GM18526 (cell line): ENCODE measurements at regions not wholly inside any gene's neighbourhood (a gene's known extent, or its start where the extent isn't known, plus 50 kb on each side); places are given as distances from the start of the nearest gene placed in this dataset.

ENCODE experiments used
- POLR2A ChIP-seq: IDR thresholded peaks from 3 replicates; pipeline ENCODE4 v1.6.1; 2011; ENCODE audit not compliant: insufficient read length; ENCODE audit errors: extremely low read depth

GRCh38 chr7:131007439-131008330 lies 273.7 kb upstream of the KLF14 start:
- peak; percentile 32 for TF ChIP-seq POLR2A

GRCh38 chr7:131008840-131009711 lies 275.1 kb upstream of the KLF14 start:
- TF ChIP-seq POLR2A, result no peak

- TF ChIP-seq POLR2A, result no peak
These were observed 276.2 kb upstream of the KLF14 start for GRCh38 chr7:131010029-131010716.

- TF ChIP-seq POLR2A, result no peak
These were observed 276.9 kb upstream of the KLF14 start for GRCh38 chr7:131010717-131011431.

GRCh38 chr7:131011432-131011742 lies 277.4 kb upstream of the KLF14 start:
- no peak for TF ChIP-seq POLR2A

- TF ChIP-seq POLR2A, result no peak
These were observed 278.0 kb upstream of the KLF14 start for GRCh38 chr7:131011976-131012375.

- TF ChIP-seq POLR2A, result no peak
These were observed 278.5 kb upstream of the KLF14 start for GRCh38 chr7:131012477-131013031.

GRCh38 chr7:131013716-131014115 lies 279.7 kb upstream of the KLF14 start:
- no peak for TF ChIP-seq POLR2A

- no peak for TF ChIP-seq POLR2A
These were observed 281.1 kb upstream of the KLF14 start for GRCh38 chr7:131014906-131015656.

DNA sequence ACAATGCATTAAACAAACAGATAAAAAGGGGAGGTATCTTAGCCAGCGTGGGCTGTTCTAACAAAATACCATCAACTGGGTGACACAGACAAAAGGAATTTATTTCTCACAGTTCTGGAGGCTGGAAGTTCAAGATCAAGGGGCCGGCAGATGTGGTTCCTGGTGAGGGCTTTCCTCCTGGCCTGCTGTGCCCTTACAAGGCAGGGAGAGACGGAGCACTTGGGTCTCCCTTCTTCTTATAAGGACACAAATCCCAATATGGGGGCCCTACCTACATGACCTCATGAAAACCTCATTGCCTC lies 281.6 kb upstream of the KLF14 start:
- no peak for TF ChIP-seq POLR2A

DNA sequence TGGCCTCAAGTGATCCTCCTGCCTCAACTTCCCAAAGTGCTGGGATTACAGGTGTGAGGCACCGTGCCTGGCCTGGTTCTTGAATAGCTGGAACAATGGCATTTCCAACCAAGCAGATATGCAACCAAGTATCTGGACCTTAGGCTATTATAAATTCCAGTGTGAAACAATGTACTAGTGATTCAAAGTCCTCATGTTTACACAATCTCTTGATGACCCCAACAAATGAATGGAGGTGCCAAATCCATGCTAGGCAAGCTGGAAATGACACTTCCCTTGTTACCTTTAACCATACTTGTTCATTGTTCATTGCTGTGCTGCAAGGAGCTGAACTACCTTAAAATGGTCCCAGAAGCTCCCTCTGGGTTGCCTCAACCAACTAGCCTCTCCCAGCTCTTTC lies 282.2 kb upstream of the KLF14 start:
- TF ChIP-seq POLR2A, result no peak

DNA sequence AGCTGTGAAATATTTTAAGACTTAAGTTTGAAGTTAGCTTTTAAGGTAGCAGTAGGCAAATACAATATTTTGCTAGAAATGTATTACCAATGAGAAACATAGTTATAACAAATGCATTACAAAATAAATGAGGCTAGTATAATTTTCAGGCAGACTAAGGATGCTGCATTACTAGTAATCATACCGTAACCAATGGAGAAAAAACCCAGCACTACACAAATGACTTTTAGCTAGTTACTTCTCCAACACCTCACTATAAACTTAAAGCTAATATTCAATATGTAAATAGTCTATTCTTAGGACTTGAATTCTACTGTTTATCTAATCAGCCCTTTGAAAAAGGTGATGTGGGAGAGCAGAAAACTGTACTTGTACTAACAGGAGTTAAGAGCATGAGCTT lies 285.3 kb upstream of the KLF14 start:
- no peak for TF ChIP-seq POLR2A

DNA sequence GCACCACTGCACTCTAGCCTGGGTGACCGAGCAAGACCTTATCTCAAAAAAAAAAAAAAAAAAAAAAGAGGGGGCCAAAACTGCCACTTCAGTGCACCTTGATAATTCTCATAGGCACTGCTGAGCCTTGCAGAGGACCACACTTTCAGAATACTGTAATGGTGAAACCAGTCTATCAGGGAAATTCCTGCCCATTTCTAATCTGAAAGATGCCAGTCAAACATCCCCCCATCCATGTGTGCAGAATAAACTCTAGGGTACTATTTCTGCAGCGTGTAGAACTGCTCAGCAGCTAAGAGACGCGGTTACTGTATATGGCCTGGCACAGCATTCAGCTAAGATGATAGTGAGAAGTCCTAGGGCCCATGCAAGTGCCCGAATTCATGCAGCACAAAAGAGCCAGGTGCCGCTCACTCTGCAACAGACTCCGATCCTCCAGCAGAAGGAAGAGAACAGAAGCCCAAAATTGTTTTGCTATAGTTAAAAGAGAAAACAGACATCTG lies 286.8 kb upstream of the KLF14 start:
- no peak for TF ChIP-seq POLR2A

DNA sequence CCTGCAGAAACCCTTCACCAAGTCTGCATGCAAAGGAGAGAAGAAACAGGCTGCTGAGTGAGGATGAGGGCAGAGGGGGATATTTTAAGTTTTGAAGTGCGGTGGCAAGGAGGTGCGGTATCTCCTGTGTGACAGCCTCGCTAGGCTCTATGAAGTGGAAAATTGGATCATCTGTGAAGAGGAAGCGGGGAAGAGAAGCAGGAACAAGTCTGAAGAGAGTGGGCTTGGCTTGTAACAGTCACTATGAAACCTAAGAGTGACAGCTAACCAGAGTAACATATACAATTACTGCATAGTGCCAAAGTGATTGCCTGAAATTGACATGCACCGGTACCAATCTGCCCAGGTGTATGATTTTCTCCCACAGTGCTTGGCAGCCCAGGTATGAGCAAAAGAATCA lies 287.5 kb upstream of the KLF14 start:
- no peak for TF ChIP-seq POLR2A
